Esophagus muscularis mucosa (tissue), 4 donors: ENCODE measurements at regions not wholly inside any gene's neighbourhood (a gene's known extent, or its start where the extent isn't known, plus 50 kb on each side); places are given as distances from the start of the nearest gene placed in this dataset.

Experiments
- DNase-seq: peaks from one replicate; pipeline ENCODE4 v3.0.0-alpha.2; 2017; ENCODE audit errors: extremely low spot score
- H3K27ac ChIP-seq, 4 donors: fragments of 200-600 bp; sonication (generic); replicated peaks in 1 of 4; 1 replicate in 3 of 4; 2 replicates in 1 of 4; pipeline ENCODE4 v1.5.1; 2016 to 2019; ENCODE audit warnings: mild to moderate bottlenecking in 1 of 4
- H3K27me3 ChIP-seq, 4 donors: fragments of 200-600 bp; sonication (generic); one replicate each; pipeline versions ENCODE4 v1.5.1 to v1.6.0; 2016 to 2019
- H3K36me3 ChIP-seq, 4 donors: fragments of 200-600 bp; sonication (generic); one replicate each; pipeline ENCODE4 v1.5.1; 2016 to 2019
- H3K4me1 ChIP-seq, 4 donors: fragments of 200-600 bp; sonication (generic); one replicate each; pipeline ENCODE4 v1.5.1; 2016 to 2019
- H3K4me3 ChIP-seq, 4 donors: fragments of 200-600 bp; sonication (generic); 1 replicate in 2 of 4; 2 replicates in 2 of 4; pipeline ENCODE4 v1.5.1; 2016 to 2019; ENCODE audit warnings: mild to moderate bottlenecking in 4 of 4, moderate library complexity in 1 of 4
- H3K9me3 ChIP-seq, 4 donors: fragments of 200-600 bp; sonication (generic); 1 replicate in 3 of 4; 2 replicates in 1 of 4; pipeline ENCODE4 v1.5.1; 2016 to 2019
- CTCF ChIP-seq, 3 experiments: fragments of 200-600 bp in 2 of 3; fragments of 450-650 bp in 1 of 3; sonication (generic) in 2 of 3; IDR thresholded peaks; one replicate each; pipeline ENCODE4 v1.5.1; 2017 to 2019; ENCODE audit warnings: antibody characterized with exemption in 3 of 3, mild to moderate bottlenecking in 2 of 3, moderate library complexity in 1 of 3
- EP300 ChIP-seq: sonication (generic); formaldehyde crosslinking; IDR thresholded peaks from one replicate; pipeline ENCODE4 v1.6.1; 2017; ENCODE audit warnings: antibody characterized with exemption
- POLR2A ChIP-seq: fragments of 450-650 bp; IDR thresholded peaks from one replicate; pipeline ENCODE4 v1.6.1; 2017; ENCODE audit warnings: antibody characterized with exemption, moderate library complexity, mild to moderate bottlenecking, low read depth
- POLR2AphosphoS5 ChIP-seq, 2 donors: sonication (generic); formaldehyde crosslinking; IDR thresholded peaks; one replicate each; pipeline ENCODE4 v1.6.1; 2017; ENCODE audit warnings: antibody characterized with exemption in 2 of 2
- WGBS: methylation state at CpG from one replicate; pipeline ENCODE4 v1.1.5; 2018; 5-methylcytosine and 5-hydroxymethylcytosine counted together
- intact Hi-C: fragments of 100-400 bp; cut with DNase I; formaldehyde crosslinking; loops from one replicate; pipeline ENCODE4 v1.15.1; 2023

GRCh38 chr4:149065753-149066152, 623.5 kb upstream of the NR3C2 start:
- Histone ChIP-seq H3K4me1 (no peaks in the 10 kb centered on the region), H3K27ac (no peak overlapping the region), H3K36me3 (no peaks in the 10 kb centered on the region), H3K9me3 (no peaks in the 10 kb centered on the region), H3K27me3 (no peaks in the 10 kb centered on the region), H3K4me3 (no peak overlapping the region)
- TF ChIP-seq CTCF (IDR thresholded peaks at IDR 0.05) = no peak
- intact Hi-C loops = no loop called here
- WGBS = 100% methylated on average over 1 of the region's 1 CpG
- no peak for DNase-seq

- intact Hi-C loops = no loop called here
Observed at GRCh38 chr4:149062997-149063396, 620.8 kb upstream of the NR3C2 start.

GRCh38 chr4:149057594-149057993, 615.4 kb upstream of the NR3C2 start:
- intact Hi-C loops = no loop called here
- 75% methylated on average over 3 of the region's 3 CpGs for WGBS
- no peaks in the 10 kb centered on the region for H3K4me1 ChIP-seq
- no peak for DNase-seq
- TF ChIP-seq EP300 (no peak), POLR2AphosphoS5 (IDR thresholded peaks at IDR 0.05) (no peak), CTCF (IDR thresholded peaks at IDR 0.05) (no peak), POLR2A (no peak)
- H3K9me3 ChIP-seq = no peaks in the 10 kb centered on the region
- H3K4me3 ChIP-seq = no peak overlapping the region
- H3K36me3 ChIP-seq = no peaks in the 10 kb centered on the region
- H3K27me3 ChIP-seq = no peaks in the 10 kb centered on the region
- H3K27ac ChIP-seq = no peak overlapping the region

More at GRCh38 chr4:149062997-149063396, 620.8 kb upstream of the NR3C2 start:
- no peaks in the 10 kb centered on the region for H3K9me3 ChIP-seq
- no peaks in the 10 kb centered on the region for H3K4me1 ChIP-seq
- no peak for DNase-seq
- WGBS = 82% methylated on average over 2 of the region's 2 CpGs
- H3K36me3 ChIP-seq = no peaks in the 10 kb centered on the region
- no peak overlapping the region for H3K27ac ChIP-seq
- no peak for TF ChIP-seq POLR2A
- no peak for TF ChIP-seq POLR2AphosphoS5 (IDR thresholded peaks at IDR 0.05)
- no peak for TF ChIP-seq CTCF (IDR thresholded peaks at IDR 0.05)
- no peak for TF ChIP-seq EP300
- H3K4me3 ChIP-seq = no peak overlapping the region
- H3K27me3 ChIP-seq = no peaks in the 10 kb centered on the region

GRCh38 chr4:149056615-149057014, 614.4 kb upstream of the NR3C2 start:
- intact Hi-C loops = no loop called here
- Histone ChIP-seq H3K36me3 (no peaks in the 10 kb centered on the region), H3K9me3 (no peaks in the 10 kb centered on the region), H3K4me1 (no peaks in the 10 kb centered on the region), H3K27ac (no peak overlapping the region), H3K27me3 (no peaks in the 10 kb centered on the region), H3K4me3 (no peak overlapping the region)
- no peak for DNase-seq
- no peak for TF ChIP-seq CTCF (IDR thresholded peaks at IDR 0.05)
- TF ChIP-seq POLR2A = no peak
- TF ChIP-seq POLR2AphosphoS5 (IDR thresholded peaks at IDR 0.05) = no peak
- TF ChIP-seq EP300 = no peak
- WGBS = 72% methylated on average over 2 of the region's 2 CpGs

GRCh38 chr4:149055624-149056023, 613.4 kb upstream of the NR3C2 start:
- intact Hi-C loops = no loop called here
- TF ChIP-seq POLR2AphosphoS5 (IDR thresholded peaks at IDR 0.05) = no peak
- TF ChIP-seq EP300 = no peak

More at GRCh38 chr4:149055624-149056023, 613.4 kb upstream of the NR3C2 start:
- Histone ChIP-seq H3K4me3 (no peak overlapping the region), H3K36me3 (no peaks in the 10 kb centered on the region), H3K27me3 (no peaks in the 10 kb centered on the region), H3K27ac (no peak overlapping the region), H3K9me3 (no peaks in the 10 kb centered on the region), H3K4me1 (no peaks in the 10 kb centered on the region)
- no peak for DNase-seq
- WGBS = 67% methylated on average over 1 of the region's 1 CpG
